ACC112 (cell line): ENCODE measurements at regions not wholly inside any gene's neighbourhood (a gene's known extent, or its start where the extent isn't known, plus 50 kb on each side); places are given as distances from the start of the nearest gene placed in this dataset.

Source experiments
- H2AFZ ChIP-seq: fragments of 200-600 bp; sonication (generic); one replicate; pipeline ENCODE4 v1.6.0; 2017; ENCODE audit warnings: antibody characterized with exemption, low read length; ENCODE audit not compliant: unreplicated experiment
- H3K27ac ChIP-seq: fragments of 200-600 bp; sonication (generic); 2 replicates; pipeline ENCODE4 v1.5.1; 2014; ENCODE audit warnings: low read depth, mild to moderate bottlenecking, antibody characterized with exemption, low read length, moderate library complexity
- H3K27me3 ChIP-seq: fragments of 200-600 bp; sonication (generic); 2 replicates; pipeline ENCODE4 v1.6.1; 2014; ENCODE audit warnings: mild to moderate bottlenecking, antibody characterized with exemption, low read length, moderate library complexity, mixed read lengths; ENCODE audit not compliant: insufficient read depth
- H3K36me3 ChIP-seq: fragments of 200-600 bp; sonication (generic); 2 replicates; pipeline ENCODE4 v1.6.1; 2016; ENCODE audit warnings: mild to moderate bottlenecking, antibody characterized with exemption, low read length, moderate library complexity, mixed read lengths; ENCODE audit not compliant: insufficient read depth
- H3K4me1 ChIP-seq: fragments of 200-600 bp; sonication (generic); one replicate; pipeline ENCODE4 v1.6.1; 2016; ENCODE audit warnings: low read length, mixed read lengths; ENCODE audit not compliant: insufficient read depth, unreplicated experiment, control insufficient read depth
- H3K4me3 ChIP-seq: fragments of 200-600 bp; sonication (generic); 2 replicates; pipeline ENCODE4 v1.5.1; 2014; ENCODE audit warnings: mild to moderate bottlenecking, low read depth, low read length
- H3K79me2 ChIP-seq: fragments of 200-600 bp; sonication (generic); one replicate; pipeline ENCODE4 v1.6.0; 2016; ENCODE audit warnings: low read length; ENCODE audit not compliant: control insufficient read depth, unreplicated experiment, insufficient read depth

GRCh38 chr5:74156728-74157383 is 483.7 kb downstream of the ENC1 start:
- Histone ChIP-seq H3K36me3 (no peaks in the 10 kb centered on the region), H3K27ac (no peak overlapping the region), H3K27me3 (no peaks in the 10 kb centered on the region), H2AFZ (no peak overlapping the region), H3K4me3 (no peak overlapping the region), H3K4me1 (no peaks in the 10 kb centered on the region), H3K79me2 (no peaks in the 10 kb centered on the region)

- no peaks in the 10 kb centered on the region for H3K79me2 ChIP-seq
- no peak overlapping the region for H2AFZ ChIP-seq
- no peaks in the 10 kb centered on the region for H3K36me3 ChIP-seq
- H3K4me3 ChIP-seq, result no peak overlapping the region
- no peak overlapping the region for H3K27ac ChIP-seq
- H3K4me1 ChIP-seq, result no peaks in the 10 kb centered on the region
- no peaks in the 10 kb centered on the region for H3K27me3 ChIP-seq
Measured at GRCh38 chr5:74155501-74155900, 485.0 kb downstream of the ENC1 start.

DNA sequence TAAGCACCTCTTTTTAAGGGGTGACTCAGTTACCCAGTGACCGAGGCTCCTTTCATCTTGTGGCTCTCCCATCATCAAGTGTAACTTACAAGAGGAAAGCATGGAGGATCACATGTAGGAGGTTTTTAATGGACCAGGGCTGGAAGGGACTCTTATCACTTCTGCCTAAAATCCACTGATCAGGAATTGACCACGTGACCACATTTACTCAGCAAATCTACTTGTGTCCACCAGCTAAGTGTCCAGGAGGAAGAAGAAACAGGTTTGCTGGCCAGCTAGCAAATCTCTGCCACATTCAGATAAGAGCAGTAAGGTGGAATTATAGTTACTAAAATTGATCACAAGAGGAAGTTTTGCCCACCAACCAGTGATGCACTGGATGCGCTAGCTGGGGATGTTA is 486.0 kb downstream of the ENC1 start:
- no peaks in the 10 kb centered on the region for H3K4me1 ChIP-seq
- no peak overlapping the region for H3K27ac ChIP-seq
- H3K4me3 ChIP-seq, result no peak overlapping the region
- no peaks in the 10 kb centered on the region for H3K79me2 ChIP-seq
- no peaks in the 10 kb centered on the region for H3K36me3 ChIP-seq
- no peaks in the 10 kb centered on the region for H3K27me3 ChIP-seq
- no peak overlapping the region for H2AFZ ChIP-seq

- no peaks in the 10 kb centered on the region for H3K36me3 ChIP-seq
- H2AFZ ChIP-seq, result no peak overlapping the region
- H3K27me3 ChIP-seq, result no peaks in the 10 kb centered on the region
- H3K27ac ChIP-seq, result no peak overlapping the region
- H3K79me2 ChIP-seq, result no peaks in the 10 kb centered on the region
- H3K4me1 ChIP-seq, result no peaks in the 10 kb centered on the region
- H3K4me3 ChIP-seq, result no peak overlapping the region
Measured at GRCh38 chr5:74153255-74153790, 487.2 kb downstream of the ENC1 start.

DNA sequence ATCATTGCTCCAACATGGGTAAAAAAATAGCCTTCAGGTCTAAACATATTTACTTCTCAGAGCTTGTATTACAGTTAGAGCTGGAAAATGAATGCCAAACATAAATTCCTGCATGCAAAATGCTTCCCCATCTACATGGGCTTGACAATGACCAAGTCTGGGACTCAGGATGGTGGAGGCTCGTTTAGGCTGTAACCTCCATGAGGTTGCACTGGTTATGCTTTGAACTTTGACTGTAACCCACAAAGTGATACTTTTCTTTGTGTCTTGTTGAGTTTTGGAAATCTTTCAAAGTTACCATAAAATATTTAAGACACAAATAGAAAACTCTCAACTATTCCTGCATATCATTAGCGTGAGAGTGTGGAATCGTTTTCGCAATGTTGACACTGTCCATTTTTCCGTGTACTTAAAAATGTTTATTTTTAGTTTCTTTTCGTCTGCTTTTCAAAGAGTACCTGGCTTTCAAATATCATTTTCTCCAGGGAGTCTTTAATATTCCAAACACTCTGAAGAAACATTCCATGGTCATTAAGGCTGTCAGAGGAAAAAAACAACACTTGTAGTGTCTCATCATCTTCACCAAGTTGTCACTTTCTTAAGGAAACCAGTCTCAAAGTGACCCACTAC is 487.8 kb downstream of the ENC1 start:
- H3K27ac ChIP-seq, result no peak overlapping the region
- H3K79me2 ChIP-seq, result no peaks in the 10 kb centered on the region
- no peak overlapping the region for H2AFZ ChIP-seq
- H3K4me3 ChIP-seq, result no peak overlapping the region
- H3K27me3 ChIP-seq, result no peaks in the 10 kb centered on the region
- no peaks in the 10 kb centered on the region for H3K36me3 ChIP-seq
- H3K4me1 ChIP-seq, result no peaks in the 10 kb centered on the region

DNA sequence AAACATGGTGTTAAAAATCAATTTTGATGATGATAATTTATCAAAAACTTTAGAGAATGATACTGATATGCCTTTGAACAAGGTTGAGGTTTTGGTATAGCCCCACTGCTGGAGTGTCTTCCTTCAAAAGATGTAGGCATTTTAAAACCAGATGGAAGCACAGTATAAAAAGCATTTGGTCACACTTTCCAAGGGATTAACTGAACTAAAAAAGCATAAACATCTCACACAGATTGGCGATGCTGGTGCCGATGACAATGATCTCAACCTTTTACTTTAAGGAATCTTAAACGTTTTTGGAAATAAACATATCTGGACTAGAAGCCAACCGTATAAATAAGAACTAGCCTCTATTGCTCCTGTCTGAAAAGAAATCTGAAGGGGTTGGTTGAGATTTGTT is 488.4 kb downstream of the ENC1 start:
- no peaks in the 10 kb centered on the region for H3K36me3 ChIP-seq
- H3K79me2 ChIP-seq, result no peaks in the 10 kb centered on the region
- H3K27me3 ChIP-seq, result no peaks in the 10 kb centered on the region
- H3K27ac ChIP-seq, result no peak overlapping the region
- no peak overlapping the region for H2AFZ ChIP-seq
- no peaks in the 10 kb centered on the region for H3K4me1 ChIP-seq
- H3K4me3 ChIP-seq, result no peak overlapping the region

GRCh38 chr5:74149395-74149794 is 491.1 kb downstream of the ENC1 start:
- Histone ChIP-seq H3K4me3 (no peak overlapping the region), H3K4me1 (no peaks in the 10 kb centered on the region), H2AFZ (no peak overlapping the region), H3K27ac (no peak overlapping the region), H3K27me3 (no peaks in the 10 kb centered on the region), H3K36me3 (no peaks in the 10 kb centered on the region), H3K79me2 (no peaks in the 10 kb centered on the region)

DNA sequence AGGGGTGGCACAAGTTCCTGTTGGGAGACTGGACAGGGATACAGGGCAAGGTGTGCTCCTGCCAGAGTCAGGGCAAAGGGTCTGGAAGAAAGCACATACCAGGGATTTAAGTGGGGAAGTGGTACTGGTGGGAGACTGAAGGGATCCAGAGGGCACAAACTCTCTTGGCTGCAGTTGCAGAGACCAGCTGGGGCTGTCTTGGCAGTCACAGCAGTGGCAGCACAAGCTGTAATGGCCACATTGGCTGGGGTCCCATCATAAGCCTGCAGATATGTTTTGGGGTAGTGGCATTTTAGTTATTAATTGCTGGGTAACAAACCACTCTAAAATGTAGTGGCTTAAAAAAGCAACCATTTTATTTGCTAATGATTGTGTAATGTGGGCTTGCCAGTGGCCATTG is 492.2 kb downstream of the ENC1 start:
- Histone ChIP-seq H3K79me2 (no peaks in the 10 kb centered on the region), H3K27me3 (no peaks in the 10 kb centered on the region), H3K36me3 (no peaks in the 10 kb centered on the region), H2AFZ (no peak overlapping the region), H3K4me3 (no peak overlapping the region), H3K4me1 (no peaks in the 10 kb centered on the region), H3K27ac (no peak overlapping the region)

GRCh38 chr5:74146796-74147195 is 493.7 kb downstream of the ENC1 start:
- Histone ChIP-seq H3K4me3 (no peak overlapping the region), H3K79me2 (no peaks in the 10 kb centered on the region), H3K27me3 (no peaks in the 10 kb centered on the region)

DNA sequence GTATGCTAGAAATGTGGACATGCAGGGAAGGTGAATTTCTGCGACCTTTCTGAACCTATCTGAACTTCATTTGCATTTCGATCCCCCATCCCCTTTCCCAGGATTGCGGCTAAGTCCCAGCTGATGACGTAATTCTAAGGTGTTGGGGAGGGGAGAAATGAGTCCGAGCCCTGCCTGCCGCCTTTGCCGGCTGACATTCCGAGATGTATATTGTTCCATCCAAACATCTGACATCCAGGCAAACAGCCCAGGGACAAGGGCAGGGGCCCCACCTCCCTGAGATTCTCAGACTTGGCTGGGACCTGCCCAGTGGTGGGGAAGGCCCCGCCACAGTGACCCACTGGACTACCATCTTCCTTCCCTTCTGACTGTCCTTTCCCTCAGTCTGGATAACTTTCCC is 494.6 kb downstream of the ENC1 start:
- Histone ChIP-seq H3K4me3 (no peak overlapping the region), H3K79me2 (no peaks in the 10 kb centered on the region), H3K4me1 (peaks cover 3% of the 10 kb centered on the region), H3K36me3 (no peaks in the 10 kb centered on the region), H3K27ac (no peak overlapping the region), H2AFZ (no peak overlapping the region), H3K27me3 (no peaks in the 10 kb centered on the region)

More at GRCh38 chr5:74146796-74147195, 493.7 kb downstream of the ENC1 start:
- Histone ChIP-seq H3K36me3 (no peaks in the 10 kb centered on the region), H3K4me1 (no peaks in the 10 kb centered on the region), H2AFZ (no peak overlapping the region), H3K27ac (no peak overlapping the region)

DNA sequence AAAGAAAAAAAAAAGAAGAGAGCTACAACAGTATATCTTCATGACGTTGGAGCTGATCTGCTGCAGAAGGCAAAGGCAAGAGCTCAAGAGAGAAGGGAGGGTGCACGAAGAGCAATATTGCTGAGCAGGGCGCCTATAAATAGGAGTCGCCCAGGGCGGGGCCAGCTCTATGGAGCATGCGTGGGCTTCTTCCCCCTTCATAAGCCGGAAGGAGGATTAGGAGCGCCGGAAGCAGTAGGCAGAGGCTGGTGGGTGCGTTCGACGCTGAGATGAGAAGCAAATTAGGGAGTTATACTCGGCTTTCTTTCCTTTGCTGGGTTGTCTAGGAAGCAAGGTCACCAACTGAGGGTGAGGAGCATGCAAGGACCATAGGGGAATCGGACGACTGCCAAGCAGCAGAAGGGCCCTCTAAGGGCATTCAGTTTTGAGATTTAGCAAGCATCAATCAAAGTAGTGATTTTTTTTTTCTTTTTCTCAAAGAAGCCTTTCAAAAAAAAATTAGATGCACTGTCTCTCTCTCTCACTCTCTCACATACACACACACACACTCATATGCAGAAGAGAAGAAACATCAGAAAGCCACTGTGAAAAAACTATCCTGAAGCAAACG is 496.7 kb downstream of the ENC1 start:
- Histone ChIP-seq H3K27me3 (no peaks in the 10 kb centered on the region), H3K4me3 (no peak overlapping the region), H3K27ac (no peak overlapping the region), H3K4me1 (peaks cover 9% of the 10 kb centered on the region), H3K36me3 (no peaks in the 10 kb centered on the region), H2AFZ (no peak overlapping the region), H3K79me2 (no peaks in the 10 kb centered on the region)
